GM23338 (cell line): ENCODE measurements at regions not wholly inside any gene's neighbourhood (a gene's known extent, or its start where the extent isn't known, plus 50 kb on each side); places are given as distances from the start of the nearest gene placed in this dataset.

Experiments used
- ATAC-seq: fragments of 200-7000 bp; cut with Tn5 transposase; 3 replicates; pipeline ENCODE4 v1.9.1; 2020
- DNase-seq: peaks from one replicate; pipeline ENCODE4 v3.0.0-alpha.2; 2015; ENCODE audit warnings: low spot score
- H2AFZ ChIP-seq: fragments of 200-600 bp; sonication (generic); 2 replicates; pipeline ENCODE4 v1.8.0; 2016; ENCODE audit warnings: antibody characterized with exemption, mild to moderate bottlenecking, moderate library complexity
- H3F3A ChIP-seq: fragments of 200-600 bp; sonication (generic); replicated peaks from 2 replicates; pipeline ENCODE4 v1.8.0; 2017; ENCODE audit warnings: antibody characterized with exemption, mixed run types, low read depth
- H3K27ac ChIP-seq: fragments of 200-600 bp; sonication (generic); 2 replicates; pipeline ENCODE4 v1.6.1; 2016; ENCODE audit warnings: low read depth
- H3K27me3 ChIP-seq: fragments of 200-600 bp; sonication (generic); 2 replicates; pipeline ENCODE4 v1.8.0; 2016; ENCODE audit warnings: mild to moderate bottlenecking, mixed run types, moderate library complexity; ENCODE audit not compliant: insufficient read depth
- H3K36me3 ChIP-seq: fragments of 200-600 bp; sonication (generic); 2 replicates; pipeline ENCODE4 v1.8.0; 2016; ENCODE audit warnings: mild to moderate bottlenecking; ENCODE audit not compliant: insufficient read depth
- H3K4me1 ChIP-seq: fragments of 200-600 bp; sonication (generic); 2 replicates; pipeline ENCODE4 v1.8.0; 2016; ENCODE audit warnings: mild to moderate bottlenecking, moderate library complexity; ENCODE audit not compliant: insufficient read depth
- H3K4me2 ChIP-seq: fragments of 200-600 bp; sonication (generic); 2 replicates; pipeline ENCODE4 v1.7.1; 2017; ENCODE audit warnings: mixed run types
- H3K4me3 ChIP-seq: fragments of 200-600 bp; sonication (generic); 2 replicates; pipeline ENCODE4 v1.6.1; 2016; ENCODE audit warnings: mixed run types
- H3K79me2 ChIP-seq: fragments of 200-600 bp; sonication (generic); replicated peaks from 2 replicates; pipeline ENCODE4 v1.8.0; 2017; ENCODE audit warnings: mild to moderate bottlenecking; ENCODE audit not compliant: insufficient read depth
- H3K9me2 ChIP-seq: fragments of 200-600 bp; sonication (generic); 2 replicates; pipeline ENCODE4 v1.8.0; 2017; ENCODE audit not compliant: insufficient read depth
- H4K20me1 ChIP-seq: fragments of 200-600 bp; sonication (generic); replicated peaks from 2 replicates; pipeline ENCODE4 v1.8.0; 2017; ENCODE audit warnings: mild to moderate bottlenecking; ENCODE audit not compliant: insufficient read depth
- H3K27ac Mint-ChIP-seq: 2 replicates; pipeline ENCODE4 v1.8.0; 2020; ENCODE audit warnings: inconsistent platforms, mild to moderate bottlenecking, moderate library complexity, mixed read lengths
- H3K27me3 Mint-ChIP-seq: 3 replicates; pipeline ENCODE4 v1.8.0; 2022; ENCODE audit warnings: low read depth, mild to moderate bottlenecking, moderate library complexity, mixed read lengths, inconsistent platforms; ENCODE audit not compliant: insufficient read depth, poor library complexity
- H3K36me3 Mint-ChIP-seq: 3 replicates; pipeline ENCODE4 v1.8.0; 2021; ENCODE audit warnings: low read depth, mild to moderate bottlenecking, inconsistent platforms, moderate library complexity, mixed read lengths
- H3K4me1 Mint-ChIP-seq: 3 replicates; pipeline ENCODE4 v1.8.0; 2020; ENCODE audit warnings: mild to moderate bottlenecking, inconsistent platforms, mixed read lengths
- H3K4me3 Mint-ChIP-seq: 3 replicates; pipeline ENCODE4 v1.8.0; 2021; ENCODE audit warnings: moderate library complexity, mild to moderate bottlenecking, inconsistent platforms, mixed read lengths
- H3K9me3 Mint-ChIP-seq: 3 replicates; pipeline ENCODE4 v1.8.0; 2020; ENCODE audit warnings: moderate library complexity, mild to moderate bottlenecking, inconsistent platforms, mixed read lengths
- CREB1 ChIP-seq: fragments of 250-450 bp; sonication (Bioruptor Pico); IDR thresholded peaks from 2 replicates; pipeline ENCODE4 v1.5.0; 2020; ENCODE audit warnings: low read depth, mild to moderate bottlenecking, moderate library complexity
- EZH2phosphoT487 ChIP-seq: fragments of 200-600 bp; sonication (generic); IDR thresholded peaks from one replicate; pipeline ENCODE4 v1.8.1; 2018; ENCODE audit warnings: antibody characterized with exemption; ENCODE audit not compliant: unreplicated experiment
- JUNB ChIP-seq: IDR thresholded peaks from one replicate; pipeline ENCODE4 v1.6.1; 2016; ENCODE audit warnings: antibody characterized with exemption; ENCODE audit not compliant: unreplicated experiment
- NANOG ChIP-seq: IDR thresholded peaks from 2 replicates; pipeline ENCODE4 v1.6.1; 2016; ENCODE audit warnings: antibody characterized with exemption, borderline replicate concordance
- STAT1 ChIP-seq: IDR thresholded peaks from one replicate; pipeline ENCODE4 v1.6.1; 2016; ENCODE audit warnings: antibody characterized with exemption; ENCODE audit not compliant: unreplicated experiment
- ZNF114 ChIP-seq: fragments of 250-450 bp; sonication (Bioruptor Pico); IDR thresholded peaks from 2 replicates; pipeline ENCODE4 v1.5.0; 2020; ENCODE audit warnings: mild to moderate bottlenecking, moderate library complexity
- ZNF331 ChIP-seq: fragments of 250-450 bp; sonication (Bioruptor Pico); IDR thresholded peaks from 2 replicates; pipeline ENCODE4 v1.5.0; 2020; ENCODE audit warnings: low read depth, mild to moderate bottlenecking, moderate library complexity
- TF ChIP-seq, protein P1 (sequence below): IDR thresholded peaks from 2 replicates; pipeline ENCODE4 v1.6.1; 2016; ENCODE audit warnings: antibody characterized with exemption
- TF ChIP-seq, protein P2 (sequence below), 2 experiments: fragments of 200-600 bp in 1 of 2; sonication (generic) in 1 of 2; conservative IDR thresholded peaks; 2 replicates each; pipeline versions ENCODE4 v1.5.1 to v1.6.1; 2016 to 2017; ENCODE audit warnings: antibody characterized with exemption in 2 of 2, low read depth in 2 of 2, mild to moderate bottlenecking in 2 of 2, moderate library complexity in 1 of 2
- TF ChIP-seq, protein P3 (sequence below): IDR thresholded peaks from one replicate; pipeline ENCODE4 v1.6.1; 2018; ENCODE audit warnings: antibody characterized with exemption; ENCODE audit not compliant: unreplicated experiment

DNA sequence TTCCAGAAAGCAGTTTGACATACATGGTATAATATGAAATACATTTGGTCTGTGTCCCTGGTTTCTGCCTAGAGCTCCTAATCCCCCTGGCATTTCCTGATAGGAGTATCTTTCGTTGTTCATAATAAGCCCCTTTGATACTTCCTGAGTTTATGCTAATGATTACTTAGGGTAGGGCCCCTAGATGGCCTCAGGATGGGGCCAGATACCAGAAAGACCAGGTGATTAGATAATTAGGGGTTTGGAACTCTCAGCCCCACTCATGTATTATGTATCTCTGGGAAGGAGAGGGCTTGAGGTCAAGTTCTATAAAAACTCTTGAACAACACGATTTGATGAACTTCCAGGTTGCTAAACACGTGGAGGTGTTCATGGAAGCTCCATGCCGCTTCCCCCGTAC, 163.3 kb upstream of the ZNF608 start:
- DNase-seq (no peak), ATAC-seq (no peak)
- TF ChIP-seq, protein P1, sequence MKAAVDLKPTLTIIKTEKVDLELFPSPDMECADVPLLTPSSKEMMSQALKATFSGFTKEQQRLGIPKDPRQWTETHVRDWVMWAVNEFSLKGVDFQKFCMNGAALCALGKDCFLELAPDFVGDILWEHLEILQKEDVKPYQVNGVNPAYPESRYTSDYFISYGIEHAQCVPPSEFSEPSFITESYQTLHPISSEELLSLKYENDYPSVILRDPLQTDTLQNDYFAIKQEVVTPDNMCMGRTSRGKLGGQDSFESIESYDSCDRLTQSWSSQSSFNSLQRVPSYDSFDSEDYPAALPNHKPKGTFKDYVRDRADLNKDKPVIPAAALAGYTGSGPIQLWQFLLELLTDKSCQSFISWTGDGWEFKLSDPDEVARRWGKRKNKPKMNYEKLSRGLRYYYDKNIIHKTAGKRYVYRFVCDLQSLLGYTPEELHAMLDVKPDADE: no peak
- TF ChIP-seq, protein P2, sequence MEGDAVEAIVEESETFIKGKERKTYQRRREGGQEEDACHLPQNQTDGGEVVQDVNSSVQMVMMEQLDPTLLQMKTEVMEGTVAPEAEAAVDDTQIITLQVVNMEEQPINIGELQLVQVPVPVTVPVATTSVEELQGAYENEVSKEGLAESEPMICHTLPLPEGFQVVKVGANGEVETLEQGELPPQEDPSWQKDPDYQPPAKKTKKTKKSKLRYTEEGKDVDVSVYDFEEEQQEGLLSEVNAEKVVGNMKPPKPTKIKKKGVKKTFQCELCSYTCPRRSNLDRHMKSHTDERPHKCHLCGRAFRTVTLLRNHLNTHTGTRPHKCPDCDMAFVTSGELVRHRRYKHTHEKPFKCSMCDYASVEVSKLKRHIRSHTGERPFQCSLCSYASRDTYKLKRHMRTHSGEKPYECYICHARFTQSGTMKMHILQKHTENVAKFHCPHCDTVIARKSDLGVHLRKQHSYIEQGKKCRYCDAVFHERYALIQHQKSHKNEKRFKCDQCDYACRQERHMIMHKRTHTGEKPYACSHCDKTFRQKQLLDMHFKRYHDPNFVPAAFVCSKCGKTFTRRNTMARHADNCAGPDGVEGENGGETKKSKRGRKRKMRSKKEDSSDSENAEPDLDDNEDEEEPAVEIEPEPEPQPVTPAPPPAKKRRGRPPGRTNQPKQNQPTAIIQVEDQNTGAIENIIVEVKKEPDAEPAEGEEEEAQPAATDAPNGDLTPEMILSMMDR (conservative IDR thresholded peaks at IDR 0.05; ENCODE audit: low read depth in 2 of 2): peak in 1 of 2 experiments; percentile 23; a peak in 2 of 4 replicates
- Histone ChIP-seq H3K27ac (no peak overlapping the region), H3F3A (peaks cover 4% of the 10 kb centered on the region; the same call in 1 of the 2 replicates), H3K27me3 (peaks cover 15% of the 10 kb centered on the region), H3K79me2 (no peaks in the 10 kb centered on the region), H3K4me2 (no peak overlapping the region), H3K36me3 (peaks cover 4% of the 10 kb centered on the region; the same call in 1 of the 2 replicates), H2AFZ (no peak overlapping the region), H3K9me2 (peaks cover 9% of the 10 kb centered on the region; the same call in 1 of the 2 replicates), H3K4me3 (no peak overlapping the region), H3K4me1 (peaks cover 24% of the 10 kb centered on the region), H4K20me1 (no peaks in the 10 kb centered on the region)
- peaks cover 9% of the 10 kb centered on the region for H3K27me3 Mint-ChIP-seq
- H3K36me3 Mint-ChIP-seq: no peaks in the 10 kb centered on the region; the same call in 2 of the 3 replicates
- H3K9me3 Mint-ChIP-seq: no peaks in the 10 kb centered on the region
- H3K4me1 Mint-ChIP-seq: peaks cover 36% of the 10 kb centered on the region
- no peak overlapping the region for H3K4me3 Mint-ChIP-seq
- H3K27ac Mint-ChIP-seq: no peak overlapping the region

DNA sequence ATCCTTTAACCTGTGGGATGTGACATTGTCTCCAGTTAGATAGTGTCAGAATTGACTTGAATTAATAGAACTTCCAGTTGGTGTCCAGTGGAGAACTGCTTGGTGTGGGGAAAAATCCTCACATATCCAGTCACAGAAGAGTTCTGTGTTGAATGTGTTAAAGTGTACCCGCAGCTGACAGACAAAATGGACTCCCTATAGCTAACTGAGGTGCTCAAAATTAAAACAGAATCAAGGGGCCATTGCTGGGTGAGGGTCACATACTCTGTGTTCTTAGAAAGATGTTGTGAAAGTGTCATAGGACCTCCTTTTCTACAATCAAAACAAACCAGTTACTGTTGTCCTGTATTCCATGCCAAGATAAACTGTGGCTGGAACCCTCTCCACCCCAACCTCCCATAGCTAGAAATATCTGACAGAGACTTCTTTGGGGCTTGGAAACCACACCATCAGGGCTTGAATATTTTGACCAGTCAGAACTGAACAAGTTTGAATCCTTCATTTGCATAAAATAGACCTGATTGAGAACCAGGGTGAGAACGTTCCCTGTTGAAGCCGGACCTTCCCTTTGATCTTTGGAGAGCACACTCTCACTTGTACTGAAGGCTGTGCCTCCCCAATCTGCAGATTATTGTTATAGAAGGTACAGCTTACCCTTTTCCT, 164.0 kb upstream of the ZNF608 start:
- Mint-ChIP-seq H3K27me3 (peaks cover 8% of the 10 kb centered on the region), H3K27ac (no peak overlapping the region), H3K4me1 (peaks cover 29% of the 10 kb centered on the region), H3K4me3 (no peak overlapping the region), H3K36me3 (peaks cover 5% of the 10 kb centered on the region; the same call in 2 of the 3 replicates), H3K9me3 (no peaks in the 10 kb centered on the region; the same call in 2 of the 3 replicates)
- H3K9me2 ChIP-seq: peaks cover 9% of the 10 kb centered on the region; the same call in 1 of the 2 replicates
- DNase-seq (no peak), ATAC-seq (no peak)
- no peak overlapping the region for H3K4me2 ChIP-seq
- H3K4me1 ChIP-seq: peaks cover 17% of the 10 kb centered on the region
- H3K27ac ChIP-seq: no peak overlapping the region
- H2AFZ ChIP-seq: no peak overlapping the region
- peaks cover 8% of the 10 kb centered on the region for H3K27me3 ChIP-seq
- H3K4me3 ChIP-seq: no peak overlapping the region
- H3F3A ChIP-seq: peaks cover 4% of the 10 kb centered on the region; the same call in 1 of the 2 replicates
- no peaks in the 10 kb centered on the region for H3K79me2 ChIP-seq
- H4K20me1 ChIP-seq: no peaks in the 10 kb centered on the region
- H3K36me3 ChIP-seq: peaks cover 4% of the 10 kb centered on the region; the same call in 1 of the 2 replicates
- TF ChIP-seq STAT1 (no peak), ZNF114 (CRISPR knock-in tag) (no peak), EZH2phosphoT487 (no peak), ZNF331 (CRISPR knock-in tag) (no peak), CREB1 (CRISPR knock-in tag) (no peak), JUNB (no peak), NANOG (no peak)
- TF ChIP-seq, protein P1: no peak
- TF ChIP-seq, protein P2 (conservative IDR thresholded peaks at IDR 0.05; ENCODE audit: low read depth in 2 of 2): no peak
- TF ChIP-seq, protein P3, sequence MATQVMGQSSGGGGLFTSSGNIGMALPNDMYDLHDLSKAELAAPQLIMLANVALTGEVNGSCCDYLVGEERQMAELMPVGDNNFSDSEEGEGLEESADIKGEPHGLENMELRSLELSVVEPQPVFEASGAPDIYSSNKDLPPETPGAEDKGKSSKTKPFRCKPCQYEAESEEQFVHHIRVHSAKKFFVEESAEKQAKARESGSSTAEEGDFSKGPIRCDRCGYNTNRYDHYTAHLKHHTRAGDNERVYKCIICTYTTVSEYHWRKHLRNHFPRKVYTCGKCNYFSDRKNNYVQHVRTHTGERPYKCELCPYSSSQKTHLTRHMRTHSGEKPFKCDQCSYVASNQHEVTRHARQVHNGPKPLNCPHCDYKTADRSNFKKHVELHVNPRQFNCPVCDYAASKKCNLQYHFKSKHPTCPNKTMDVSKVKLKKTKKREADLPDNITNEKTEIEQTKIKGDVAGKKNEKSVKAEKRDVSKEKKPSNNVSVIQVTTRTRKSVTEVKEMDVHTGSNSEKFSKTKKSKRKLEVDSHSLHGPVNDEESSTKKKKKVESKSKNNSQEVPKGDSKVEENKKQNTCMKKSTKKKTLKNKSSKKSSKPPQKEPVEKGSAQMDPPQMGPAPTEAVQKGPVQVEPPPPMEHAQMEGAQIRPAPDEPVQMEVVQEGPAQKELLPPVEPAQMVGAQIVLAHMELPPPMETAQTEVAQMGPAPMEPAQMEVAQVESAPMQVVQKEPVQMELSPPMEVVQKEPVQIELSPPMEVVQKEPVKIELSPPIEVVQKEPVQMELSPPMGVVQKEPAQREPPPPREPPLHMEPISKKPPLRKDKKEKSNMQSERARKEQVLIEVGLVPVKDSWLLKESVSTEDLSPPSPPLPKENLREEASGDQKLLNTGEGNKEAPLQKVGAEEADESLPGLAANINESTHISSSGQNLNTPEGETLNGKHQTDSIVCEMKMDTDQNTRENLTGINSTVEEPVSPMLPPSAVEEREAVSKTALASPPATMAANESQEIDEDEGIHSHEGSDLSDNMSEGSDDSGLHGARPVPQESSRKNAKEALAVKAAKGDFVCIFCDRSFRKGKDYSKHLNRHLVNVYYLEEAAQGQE: no peak
